ENCODE measurements at regions not wholly inside any gene's neighbourhood (a gene's known extent, or its start where the extent isn't known, plus 50 kb on each side); places are given as distances from the start of the nearest gene placed in this dataset.
"Not testable (repeated sequence)": the region's sequence is repeated elsewhere in the genome, so short reads cannot be mapped to it uniquely, and the experiment has no call there.

DNA sequence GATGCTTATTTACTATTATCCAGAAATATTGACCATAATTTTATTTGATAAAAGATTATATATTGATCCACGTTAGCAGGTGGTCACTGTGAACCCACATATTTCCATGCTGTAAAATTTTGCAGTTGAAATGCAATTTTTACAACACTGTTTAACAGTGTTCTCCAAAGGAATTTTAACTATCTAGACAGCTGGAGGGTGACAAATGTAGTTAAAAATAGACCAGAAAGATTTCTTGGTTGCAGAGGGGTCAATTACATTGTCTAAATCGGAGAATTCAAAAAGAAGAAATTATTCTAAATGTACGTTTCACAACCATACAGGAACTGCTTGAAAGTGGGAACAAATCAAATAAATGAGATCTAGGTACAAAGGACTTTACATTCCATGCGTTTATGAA, 625.2 kb upstream of the NCAM2 start:
- no peak for DNase-seq (ENCODE audit: low spot score)

DNA sequence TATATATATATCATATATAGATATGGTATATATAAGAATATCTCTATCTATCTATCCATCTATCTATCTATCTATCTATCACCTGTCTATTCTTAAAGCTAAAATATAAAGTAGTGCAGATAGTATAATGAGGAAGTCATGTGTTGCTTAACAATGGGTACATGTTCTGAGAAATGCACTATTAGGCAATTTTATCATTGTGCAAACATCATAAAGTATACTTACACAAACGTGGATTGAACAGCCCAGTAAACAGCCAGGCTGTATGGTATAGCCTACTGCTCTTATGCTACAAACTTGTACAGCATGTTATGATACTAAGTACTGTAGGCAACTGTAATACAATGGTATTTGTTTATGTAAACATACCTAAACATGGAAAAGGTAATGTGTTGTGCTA, 621.0 kb upstream of the NCAM2 start:
- no peak for DNase-seq (ENCODE audit: low spot score)

DNA sequence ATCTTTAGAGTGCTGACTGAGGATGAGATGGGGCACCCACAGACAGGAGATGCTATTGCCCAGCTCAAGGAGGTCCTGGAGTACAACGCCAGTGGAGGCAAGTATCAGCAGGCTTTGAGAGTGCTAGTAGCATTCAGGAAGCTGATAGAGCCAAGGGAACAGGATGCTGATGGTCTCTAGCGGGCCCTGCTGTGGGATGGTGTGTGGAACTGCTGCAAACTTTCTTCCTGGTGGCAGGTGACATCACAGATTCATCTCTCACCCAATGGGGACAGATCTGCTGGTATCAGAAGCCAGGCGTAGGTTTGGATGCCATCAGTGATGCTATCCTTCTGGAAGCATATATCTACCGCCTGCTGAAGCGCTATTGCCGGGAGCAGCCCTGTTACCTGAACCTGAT, 609.8 kb upstream of the NCAM2 start:
- peak; percentile 30 for DNase-seq (ENCODE audit: low spot score)

DNA sequence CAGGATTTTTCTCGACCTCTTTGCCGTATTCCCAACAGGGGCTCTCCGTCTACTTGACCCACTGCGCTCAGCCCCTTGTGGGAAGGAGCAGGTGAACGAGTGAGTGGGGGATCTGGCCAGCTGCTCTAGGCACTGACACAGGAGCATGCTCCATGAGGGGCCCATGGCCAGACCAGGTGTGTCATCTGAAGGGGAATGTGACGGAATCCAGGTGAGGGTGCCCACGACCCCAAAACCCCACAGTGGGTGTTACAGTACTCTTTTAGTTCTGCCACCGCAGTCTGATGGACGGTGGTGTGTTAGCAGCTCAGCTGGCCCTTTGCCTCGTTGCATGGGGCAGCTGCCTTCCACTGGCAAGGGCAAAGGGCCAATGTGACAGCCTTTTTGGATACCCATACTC, 601.4 kb upstream of the NCAM2 start:
- no peak for DNase-seq (ENCODE audit: low spot score)

DNA sequence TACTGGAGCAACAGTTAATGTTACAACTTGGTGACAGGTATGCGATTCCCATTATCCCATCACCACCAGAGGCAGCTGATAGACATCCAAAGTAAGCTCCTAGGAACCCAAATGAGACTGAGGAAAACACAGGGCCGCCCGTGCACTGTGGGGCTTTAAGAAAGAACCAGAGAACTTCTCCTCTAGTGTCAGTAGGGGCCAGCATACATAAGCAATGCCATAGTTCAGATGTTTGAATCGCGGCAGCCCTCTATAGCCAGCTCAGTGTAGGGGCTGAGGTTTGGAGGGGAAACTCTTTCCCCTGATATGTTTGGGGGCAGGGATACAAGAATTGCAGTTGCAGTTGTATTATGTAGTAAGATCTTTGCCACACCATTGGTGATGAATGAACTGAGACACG, 593.3 kb upstream of the NCAM2 start:
- no peak for DNase-seq (ENCODE audit: low spot score)

DNA sequence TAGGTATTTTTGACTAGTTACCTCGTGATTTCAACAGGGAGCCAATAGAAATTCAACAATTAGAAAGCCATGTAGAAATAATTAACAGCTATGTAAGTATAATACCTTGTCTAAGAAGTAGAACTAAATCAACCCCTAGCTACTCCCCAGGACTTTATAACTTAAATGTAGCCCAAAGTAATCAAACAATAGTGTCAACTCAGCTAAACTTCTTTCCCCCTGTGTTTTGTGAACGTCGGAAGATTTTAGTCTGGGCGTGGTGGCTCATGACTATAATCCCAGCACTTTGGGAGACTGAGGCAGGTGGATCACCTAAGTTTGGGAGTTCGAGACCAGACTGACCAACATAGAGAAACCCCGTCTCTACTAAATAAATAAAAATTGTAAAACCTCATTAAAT, 579.9 kb upstream of the NCAM2 start:
- DNase-seq (ENCODE audit: low spot score) = no peak

DNA sequence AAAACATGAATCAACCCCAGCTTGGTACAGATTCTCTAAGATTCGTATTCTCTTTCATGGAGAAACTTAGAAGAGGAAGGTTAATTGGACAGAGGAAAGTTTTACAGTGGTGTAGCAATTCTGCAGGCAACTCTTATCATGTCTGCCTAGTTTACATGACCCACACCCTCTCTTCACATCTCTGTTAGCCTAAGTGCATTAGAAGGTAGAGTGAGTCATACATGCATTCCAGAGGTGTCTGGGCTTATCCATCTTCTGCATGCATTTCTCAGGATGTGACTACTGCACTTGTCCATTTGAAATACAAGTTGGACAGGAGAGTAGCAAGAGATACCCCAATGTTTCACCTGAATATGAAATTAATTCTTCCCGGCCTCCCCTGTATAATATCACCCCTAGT, 578.4 kb upstream of the NCAM2 start:
- DNase-seq (ENCODE audit: low spot score) = no peak

DNA sequence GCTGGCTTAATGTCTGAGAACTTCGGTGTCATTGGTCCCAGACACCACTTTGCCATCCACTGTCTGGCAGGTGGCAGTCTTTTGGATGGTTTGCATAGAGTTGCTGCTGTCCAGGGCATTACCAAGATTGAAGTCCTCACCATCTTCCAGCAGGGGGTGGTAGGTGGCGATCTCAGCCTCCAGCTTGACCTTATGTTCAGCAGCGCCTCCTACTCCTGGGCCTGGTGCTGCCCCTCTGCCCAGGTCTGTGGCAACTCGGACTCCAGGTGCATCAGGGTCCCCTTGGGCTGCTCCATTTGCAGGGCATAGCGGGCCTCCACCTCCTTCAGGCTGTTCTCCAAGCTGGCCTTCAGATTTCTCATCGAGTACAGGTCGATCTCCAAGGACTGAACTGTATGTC, 573.3 kb upstream of the NCAM2 start:
- DNase-seq (ENCODE audit: low spot score) = no peak

DNA sequence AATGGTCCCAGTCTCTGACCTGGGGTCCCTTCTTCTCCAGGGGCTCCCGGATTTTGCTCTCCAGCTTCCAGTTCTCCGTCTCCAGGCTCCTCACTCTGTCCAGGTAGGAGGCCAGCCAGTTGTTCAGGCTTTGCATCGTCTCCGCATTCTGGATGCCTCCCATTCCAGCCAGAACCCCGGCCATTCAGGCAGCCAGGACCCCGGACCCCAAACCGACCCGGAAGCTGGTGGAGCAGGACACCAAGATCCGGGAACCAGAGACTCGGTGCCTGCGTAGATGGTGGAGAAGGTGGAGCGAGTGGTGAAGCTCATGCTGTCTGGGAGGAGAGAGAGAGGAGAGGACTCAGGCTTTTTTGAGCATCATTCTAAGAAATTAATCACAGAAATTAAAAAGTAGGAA, 572.4 kb upstream of the NCAM2 start:
- DNase-seq (ENCODE audit: low spot score) = no peak

DNA sequence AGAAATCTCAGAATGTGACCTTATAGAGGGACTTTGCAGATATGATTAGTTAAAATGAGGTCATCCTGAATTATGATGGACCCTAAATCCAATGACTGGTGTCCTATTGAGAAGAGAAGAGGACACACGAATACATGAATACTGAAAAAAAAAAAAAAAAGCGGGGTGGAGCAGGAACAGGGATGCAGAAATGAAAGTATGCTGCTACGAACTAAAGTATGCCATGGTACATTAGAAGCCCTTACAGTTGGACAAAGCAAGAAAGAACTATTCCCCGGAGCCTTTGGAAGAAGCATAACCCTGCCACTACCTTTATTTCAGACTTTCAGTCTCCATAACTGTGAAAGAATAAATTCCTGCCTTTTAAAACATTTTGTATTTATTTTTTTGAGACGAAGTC, 557.9 kb upstream of the NCAM2 start:
- DNase-seq (ENCODE audit: low spot score) = no peak

DNA sequence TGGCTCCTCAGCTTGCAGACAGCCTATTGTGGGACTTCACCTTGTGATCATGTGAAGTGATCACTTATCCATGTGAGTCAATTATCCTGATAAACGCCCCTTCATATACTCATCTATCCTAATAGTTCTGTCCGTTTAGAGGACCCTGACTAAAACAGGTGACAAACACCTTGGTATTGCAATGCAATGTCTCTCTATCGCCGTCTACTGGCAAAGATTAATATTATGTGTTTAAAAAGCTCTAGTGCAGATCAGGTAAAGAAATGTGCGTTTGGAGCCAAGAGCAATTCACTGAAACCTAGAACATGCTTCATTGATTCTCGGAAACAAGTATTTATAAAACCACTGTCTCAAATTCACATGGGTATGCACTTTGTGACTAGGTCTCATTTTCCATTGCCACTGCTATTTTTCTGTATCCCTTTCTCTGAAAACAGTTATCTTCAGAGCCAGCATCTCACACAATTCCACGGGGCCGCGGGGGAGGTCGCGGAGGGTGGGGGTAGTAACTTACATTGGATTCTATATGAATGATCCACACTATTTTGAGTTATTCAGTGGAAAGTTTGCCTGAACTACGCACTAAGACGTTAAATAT, 554.6 kb upstream of the NCAM2 start:
- DNase-seq (ENCODE audit: low spot score) = no peak

DNA sequence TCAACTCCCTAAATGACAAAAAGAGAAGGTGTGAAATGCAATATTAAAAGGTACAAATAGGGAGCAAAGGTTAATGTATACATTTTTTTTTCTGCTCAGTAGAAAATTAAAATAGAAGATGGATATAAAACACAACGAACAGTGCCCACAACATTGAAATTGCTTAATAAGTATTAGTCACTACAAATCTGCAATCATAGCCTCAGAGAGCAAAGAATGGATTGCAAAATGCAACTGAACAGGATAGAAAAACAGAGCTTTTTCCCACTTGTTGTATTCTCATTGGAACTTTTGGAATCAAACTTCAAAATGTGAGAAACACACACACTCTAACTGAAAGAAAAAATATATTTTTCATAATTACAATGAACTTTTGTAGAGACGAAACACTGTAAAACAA, 552.2 kb upstream of the NCAM2 start:
- DNase-seq (ENCODE audit: low spot score) = no peak

DNA sequence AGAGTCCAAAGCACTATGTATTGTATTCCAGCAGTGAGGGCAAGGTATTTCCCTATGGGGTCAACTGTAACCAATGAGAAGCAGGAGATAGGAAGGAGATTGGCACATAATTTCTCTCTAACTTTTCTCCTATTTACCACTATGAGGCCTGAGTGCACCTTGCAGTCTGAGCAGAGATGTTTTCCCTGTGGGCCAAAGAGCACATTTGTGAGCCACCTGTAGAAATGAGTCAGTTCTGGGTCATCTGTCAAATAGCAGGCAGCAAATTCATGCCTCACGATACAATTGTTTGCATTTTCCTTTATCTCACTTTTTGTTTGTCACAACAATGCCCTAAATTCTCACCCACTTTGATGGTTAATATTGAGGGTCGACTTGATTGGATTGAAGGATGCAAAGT, 547.2 kb upstream of the NCAM2 start:
- DNase-seq (ENCODE audit: low spot score) = no peak

DNA sequence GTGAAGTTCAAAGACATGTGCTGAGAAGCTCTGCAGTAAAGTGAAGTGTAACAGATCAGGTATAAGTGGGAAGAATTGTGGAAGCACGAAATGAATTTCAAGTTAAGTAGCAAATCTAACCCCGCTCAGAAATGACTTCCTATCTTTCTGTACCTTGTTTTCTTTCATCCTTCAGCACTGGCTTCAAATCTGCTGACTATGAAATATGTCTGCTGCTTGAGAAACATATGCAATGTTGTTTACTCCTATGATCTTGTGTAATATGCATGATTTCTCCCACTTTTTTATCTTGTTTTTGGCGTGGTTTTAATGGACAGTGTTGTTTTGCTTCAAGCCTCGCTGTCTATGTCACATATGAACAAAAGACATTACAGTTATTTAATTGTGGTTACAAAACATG, 545.3 kb upstream of the NCAM2 start:
- DNase-seq (ENCODE audit: low spot score) = no peak

DNA sequence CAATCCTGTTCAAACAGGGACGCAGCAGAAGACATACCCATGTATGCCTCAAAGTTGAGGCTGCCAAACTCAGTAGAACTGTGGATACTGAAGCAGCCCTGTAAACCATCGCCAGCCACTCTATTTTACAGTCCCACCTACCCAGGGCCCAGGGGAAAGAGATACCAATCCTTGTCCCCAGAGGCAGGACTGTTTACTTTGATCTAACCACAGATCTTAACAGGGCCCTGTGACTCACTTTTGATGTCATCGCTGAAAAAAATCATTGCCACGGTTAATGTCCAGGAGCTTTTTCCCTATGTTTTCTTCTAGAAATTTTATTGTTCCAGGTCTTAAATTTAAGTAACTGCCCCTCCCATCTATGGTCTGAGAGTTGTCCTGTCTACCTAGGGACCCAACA, 538.4 kb upstream of the NCAM2 start:
- DNase-seq (ENCODE audit: low spot score) = no peak

DNA sequence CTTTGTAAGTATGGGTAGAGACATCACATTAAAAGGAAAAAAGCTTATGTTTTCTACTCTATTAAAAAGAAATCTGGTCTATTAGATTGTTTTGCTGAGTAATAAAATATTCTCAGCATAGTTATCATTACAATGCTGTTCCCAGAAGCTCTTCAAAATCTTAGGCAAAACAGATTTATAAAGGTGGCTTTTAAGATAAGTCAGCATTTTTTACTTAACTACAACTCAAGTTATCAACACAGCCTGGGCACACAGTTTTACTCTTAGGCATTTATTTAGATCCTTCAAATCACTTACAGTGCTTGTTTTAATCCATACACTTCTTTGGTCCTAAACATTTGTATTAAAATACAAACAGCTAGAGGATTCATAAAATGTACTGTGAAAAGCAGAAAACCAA, 534.8 kb upstream of the NCAM2 start:
- no peak for DNase-seq (ENCODE audit: low spot score)

DNA sequence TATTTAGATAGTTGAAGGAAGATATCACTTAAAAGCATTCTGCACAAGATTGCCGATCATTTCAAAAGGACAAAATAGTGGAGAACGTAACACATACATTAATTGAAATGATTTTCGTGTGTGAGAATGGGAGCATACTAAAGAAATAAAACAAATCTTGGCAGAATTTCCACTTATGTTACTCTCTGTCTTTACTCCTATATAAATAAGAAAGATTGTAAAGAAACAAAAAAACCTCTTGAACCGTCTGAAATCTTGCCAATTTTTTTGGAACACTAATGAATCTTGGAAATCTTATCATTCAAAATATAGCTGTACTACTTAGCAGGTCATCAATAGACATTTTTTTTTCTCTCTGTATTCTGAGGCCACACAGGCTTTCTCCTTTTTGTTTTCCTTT, 528.8 kb upstream of the NCAM2 start:
- no peak for DNase-seq (ENCODE audit: low spot score)

DNA sequence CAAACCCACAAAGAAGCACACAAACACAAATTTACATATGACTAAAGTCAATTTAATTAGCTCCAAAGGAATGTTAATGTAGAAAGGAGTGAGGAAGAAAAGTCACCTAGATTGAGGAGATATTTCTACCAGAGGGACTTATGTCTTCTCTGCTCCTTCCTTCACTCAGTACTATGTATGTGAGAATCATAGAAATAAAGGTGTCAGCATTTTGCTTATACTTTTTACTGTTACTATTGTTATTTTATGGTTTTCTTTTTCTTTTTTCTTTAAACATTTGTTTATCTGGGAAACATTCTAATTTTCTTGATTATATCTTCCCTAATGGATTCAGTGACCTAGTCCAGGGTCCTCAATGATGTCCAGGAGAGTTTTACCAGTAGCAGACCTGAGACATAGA, 511.9 kb upstream of the NCAM2 start:
- DNase-seq (ENCODE audit: low spot score) = no peak

DNA sequence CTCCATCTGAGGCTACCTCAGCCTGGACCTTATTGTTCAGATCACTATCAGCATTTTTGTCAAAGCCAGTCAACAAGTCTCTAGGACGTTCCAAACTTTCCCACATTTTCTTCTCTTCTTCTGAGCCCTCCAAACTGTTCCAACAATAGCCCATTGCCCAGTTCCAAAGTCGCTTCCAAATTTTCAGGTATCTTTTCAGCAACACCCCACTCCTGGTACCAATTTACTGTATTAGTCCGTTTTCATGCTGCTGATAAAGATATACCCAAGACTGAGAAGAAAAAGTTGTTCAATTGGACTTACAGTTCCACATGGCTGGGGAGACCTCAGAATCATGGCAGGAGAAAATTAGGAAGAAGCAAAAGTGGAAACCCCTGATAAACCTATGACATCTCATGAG, 495.3 kb upstream of the NCAM2 start:
- not testable (repeated sequence) for DNase-seq (ENCODE audit: low spot score)

DNA sequence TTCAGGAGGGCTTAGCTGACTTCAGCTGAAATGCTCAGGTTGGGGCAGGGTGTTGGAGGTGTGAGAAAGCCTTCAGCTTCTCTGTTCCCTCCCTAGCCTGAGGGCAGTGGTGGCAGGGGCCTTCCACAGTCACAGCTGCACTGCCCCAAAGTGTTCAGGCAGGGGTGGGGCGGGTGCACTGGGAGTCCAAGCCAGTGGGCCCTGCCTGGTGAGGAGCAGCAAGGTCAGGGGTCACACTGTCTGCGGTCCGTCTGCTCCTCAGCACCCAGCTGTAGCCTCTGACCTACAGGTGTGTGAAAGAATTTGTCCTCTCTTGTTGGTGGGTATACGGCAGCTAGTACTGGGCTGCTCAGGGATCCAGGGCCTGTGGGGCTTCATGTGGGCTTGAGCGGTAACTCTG, 490.4 kb upstream of the NCAM2 start:
- DNase-seq (ENCODE audit: low spot score) = no peak

DNA sequence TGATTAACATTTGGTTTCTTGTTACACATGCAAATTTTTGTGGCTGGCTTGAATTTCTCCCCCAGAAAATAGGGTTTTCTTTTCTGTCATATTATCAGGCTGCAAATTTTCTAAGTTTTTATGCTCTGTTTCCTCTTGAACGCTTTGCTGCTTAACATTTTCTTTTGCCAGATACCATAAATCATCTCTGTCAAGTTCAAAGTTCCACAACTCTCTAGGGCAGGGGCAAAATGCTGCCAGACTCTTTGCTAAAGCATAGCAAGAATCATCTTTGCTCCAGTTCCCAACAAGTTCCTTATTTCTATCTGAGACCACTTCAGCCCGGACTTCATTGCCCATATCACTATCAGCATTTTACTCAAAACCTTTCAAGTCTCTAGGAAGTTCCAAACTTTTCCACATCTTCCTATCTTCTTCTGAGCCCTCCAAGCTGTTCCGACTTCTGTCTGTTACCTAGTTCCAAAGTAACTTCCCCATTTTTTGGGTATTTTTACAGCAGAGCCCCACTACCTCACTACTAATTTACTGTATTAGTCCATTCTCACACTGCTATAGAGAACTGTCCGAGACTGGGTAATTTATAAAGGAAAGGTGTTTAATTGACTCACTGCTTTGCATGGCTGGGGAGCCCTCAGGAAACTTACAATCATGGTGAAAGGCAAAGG, 486.9 kb upstream of the NCAM2 start:
- no peak for DNase-seq (ENCODE audit: low spot score)

DNA sequence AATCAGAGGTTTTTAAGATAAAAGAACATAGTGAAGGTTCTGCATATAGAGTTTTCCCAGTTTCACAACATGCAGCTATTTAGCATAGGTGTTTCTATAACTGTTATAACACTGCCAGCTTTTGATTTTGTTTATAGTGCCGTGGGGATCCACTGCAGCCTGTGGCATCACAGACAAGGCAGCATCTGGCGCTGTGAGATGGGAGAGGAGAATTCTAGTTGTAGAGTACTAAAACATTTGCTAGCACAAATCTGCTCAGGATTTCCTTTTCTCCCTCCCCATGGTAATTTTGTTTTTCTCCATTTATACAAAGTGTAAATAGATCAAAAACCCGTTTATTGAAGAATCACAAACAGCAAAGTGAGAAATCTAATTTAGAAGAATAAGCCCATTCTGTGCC, 482.8 kb upstream of the NCAM2 start:
- peak; percentile 33 for DNase-seq (ENCODE audit: low spot score)

DNA sequence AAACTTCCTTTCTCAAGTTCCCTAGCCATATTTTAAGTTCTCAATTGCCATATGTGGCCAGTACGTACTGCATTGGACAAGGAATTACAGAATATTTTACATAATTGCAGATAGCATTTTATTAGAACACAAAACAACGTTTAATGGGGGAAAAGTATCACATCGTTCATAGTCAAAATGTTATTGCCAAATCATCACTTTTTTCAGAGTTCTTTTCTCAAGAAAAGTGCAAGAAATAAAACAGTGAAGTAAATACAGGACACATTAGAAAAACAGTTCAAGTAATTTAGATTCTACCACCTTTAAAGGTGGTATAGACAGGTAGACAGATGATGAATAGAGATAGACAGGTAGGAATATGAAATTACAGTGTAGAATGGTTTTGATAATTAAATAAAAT, 479.1 kb upstream of the NCAM2 start:
- DNase-seq (ENCODE audit: low spot score) = no peak

DNA sequence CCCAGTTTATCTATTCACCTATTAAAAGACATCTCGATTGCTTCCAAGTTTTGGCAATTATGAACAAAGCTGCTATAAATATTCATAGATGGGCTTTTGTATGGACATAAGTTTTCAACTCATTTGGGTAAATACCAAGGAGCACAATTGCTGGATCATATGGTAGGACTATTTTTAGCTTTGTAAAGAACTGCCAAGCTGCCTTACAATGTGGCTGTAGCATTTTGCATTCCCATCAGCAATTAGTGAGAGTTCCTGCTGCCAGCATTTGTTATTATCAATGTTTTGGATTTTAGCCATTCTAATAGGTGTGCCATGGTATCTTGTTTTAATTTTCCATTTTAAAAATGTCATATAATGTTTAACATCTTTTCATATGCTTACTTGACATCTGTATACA, 475.6 kb upstream of the NCAM2 start:
- DNase-seq (ENCODE audit: low spot score) = peak; percentile 12

DNA sequence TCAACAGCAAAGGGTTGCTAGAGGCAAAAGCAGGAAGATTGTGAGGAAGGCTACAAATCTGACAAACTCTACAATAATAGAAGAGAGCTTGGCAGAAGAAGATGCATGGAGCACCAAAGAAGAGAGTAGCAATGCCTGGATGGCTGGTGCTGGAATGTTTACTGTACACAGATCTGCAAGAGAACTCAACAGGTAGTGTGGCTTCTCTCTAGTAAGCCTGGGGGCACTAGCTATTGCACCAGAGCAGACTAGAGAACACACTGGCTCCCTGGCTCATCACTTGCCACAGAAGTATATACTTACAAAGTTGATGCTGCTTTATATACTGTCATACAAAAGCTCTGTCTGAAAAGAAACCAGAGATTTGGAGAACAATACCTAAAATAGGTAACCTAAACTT, 475.0 kb upstream of the NCAM2 start:
- no peak for DNase-seq (ENCODE audit: low spot score)
